ENCODE measurements at regions not wholly inside any gene's neighbourhood (a gene's known extent, or its start where the extent isn't known, plus 50 kb on each side); places are given as distances from the start of the nearest gene placed in this dataset.

DNA sequence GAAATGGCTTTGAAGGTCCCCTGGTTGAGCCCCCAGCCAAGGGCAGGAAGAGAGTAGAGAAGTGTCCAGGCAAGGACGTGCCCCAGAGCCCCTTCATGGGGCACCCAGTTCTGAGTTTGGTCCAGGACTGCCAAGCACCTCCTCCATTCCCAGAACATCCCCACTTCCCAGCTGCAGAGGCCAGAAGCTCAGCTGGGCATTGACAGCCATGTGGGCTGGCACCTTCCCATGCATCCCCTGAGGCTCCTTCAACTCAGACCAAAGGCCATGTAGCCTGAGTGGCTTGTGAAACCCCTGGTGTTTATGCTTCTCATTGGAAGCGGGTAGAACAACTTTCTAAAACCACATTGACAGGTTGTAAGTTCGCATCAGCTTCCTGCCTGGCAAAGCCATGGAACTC, 789.6 kb downstream of the TBC1D22A start:
- no peak for DNase-seq (ENCODE audit: low spot score)
- ATAC-seq (ENCODE audit: low FRiP score): no peak
- TF ChIP-seq, protein P1, sequence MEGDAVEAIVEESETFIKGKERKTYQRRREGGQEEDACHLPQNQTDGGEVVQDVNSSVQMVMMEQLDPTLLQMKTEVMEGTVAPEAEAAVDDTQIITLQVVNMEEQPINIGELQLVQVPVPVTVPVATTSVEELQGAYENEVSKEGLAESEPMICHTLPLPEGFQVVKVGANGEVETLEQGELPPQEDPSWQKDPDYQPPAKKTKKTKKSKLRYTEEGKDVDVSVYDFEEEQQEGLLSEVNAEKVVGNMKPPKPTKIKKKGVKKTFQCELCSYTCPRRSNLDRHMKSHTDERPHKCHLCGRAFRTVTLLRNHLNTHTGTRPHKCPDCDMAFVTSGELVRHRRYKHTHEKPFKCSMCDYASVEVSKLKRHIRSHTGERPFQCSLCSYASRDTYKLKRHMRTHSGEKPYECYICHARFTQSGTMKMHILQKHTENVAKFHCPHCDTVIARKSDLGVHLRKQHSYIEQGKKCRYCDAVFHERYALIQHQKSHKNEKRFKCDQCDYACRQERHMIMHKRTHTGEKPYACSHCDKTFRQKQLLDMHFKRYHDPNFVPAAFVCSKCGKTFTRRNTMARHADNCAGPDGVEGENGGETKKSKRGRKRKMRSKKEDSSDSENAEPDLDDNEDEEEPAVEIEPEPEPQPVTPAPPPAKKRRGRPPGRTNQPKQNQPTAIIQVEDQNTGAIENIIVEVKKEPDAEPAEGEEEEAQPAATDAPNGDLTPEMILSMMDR (IDR thresholded peaks at IDR 0.05): no peak

GRCh38 chr22:47551431-47551775, 789.0 kb downstream of the TBC1D22A start:
- TF ChIP-seq, protein P1 (IDR thresholded peaks at IDR 0.05): no peak
- no peak for DNase-seq (ENCODE audit: low spot score)
- no peak for ATAC-seq (ENCODE audit: low FRiP score)

DNA sequence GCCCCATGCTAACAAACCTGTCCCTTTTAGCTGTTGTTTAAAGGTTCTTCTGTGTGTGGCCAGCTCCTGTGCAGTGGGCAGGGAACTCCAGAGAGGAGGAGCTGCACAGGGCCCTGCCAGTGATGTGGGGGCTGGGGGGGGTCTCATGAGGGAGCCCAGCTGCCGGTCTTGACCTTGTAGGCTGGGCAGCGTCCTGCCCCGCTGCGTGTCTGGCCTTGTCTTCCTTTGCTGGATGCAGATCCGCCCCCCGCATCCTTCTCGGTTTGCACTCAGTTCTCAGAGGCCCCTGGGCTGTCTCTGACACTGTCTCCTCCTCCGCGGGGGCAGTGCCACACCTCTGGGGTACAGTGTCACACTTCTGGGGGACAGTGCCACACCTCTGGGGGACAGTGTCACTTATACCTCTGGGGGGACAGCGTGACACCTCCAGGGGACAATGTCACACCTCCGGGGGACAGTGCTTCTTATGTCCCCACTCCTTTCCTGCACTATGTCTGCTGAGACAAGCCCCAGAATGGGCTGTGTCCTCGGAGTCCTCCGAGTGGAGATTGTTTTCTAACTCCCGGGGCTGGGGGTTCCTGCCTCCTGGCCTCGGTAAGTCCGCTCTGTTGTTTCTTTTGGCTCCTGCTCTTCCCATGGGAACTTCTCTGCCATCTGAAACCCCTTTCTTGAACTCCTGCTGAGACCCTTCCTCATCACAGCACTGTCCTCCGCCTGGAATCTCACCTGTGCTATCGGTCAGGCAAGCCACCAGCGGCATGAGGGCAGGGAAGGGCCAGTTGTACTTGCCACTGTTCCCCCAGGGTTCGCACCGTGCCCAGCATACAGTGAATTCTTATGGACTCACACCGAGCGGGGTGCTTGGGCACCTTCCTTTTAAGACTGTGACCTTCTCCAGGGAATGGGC, 788.3 kb downstream of the TBC1D22A start:
- DNase-seq (ENCODE audit: low spot score) (no peak), ATAC-seq (ENCODE audit: low FRiP score) (no peak)

DNA sequence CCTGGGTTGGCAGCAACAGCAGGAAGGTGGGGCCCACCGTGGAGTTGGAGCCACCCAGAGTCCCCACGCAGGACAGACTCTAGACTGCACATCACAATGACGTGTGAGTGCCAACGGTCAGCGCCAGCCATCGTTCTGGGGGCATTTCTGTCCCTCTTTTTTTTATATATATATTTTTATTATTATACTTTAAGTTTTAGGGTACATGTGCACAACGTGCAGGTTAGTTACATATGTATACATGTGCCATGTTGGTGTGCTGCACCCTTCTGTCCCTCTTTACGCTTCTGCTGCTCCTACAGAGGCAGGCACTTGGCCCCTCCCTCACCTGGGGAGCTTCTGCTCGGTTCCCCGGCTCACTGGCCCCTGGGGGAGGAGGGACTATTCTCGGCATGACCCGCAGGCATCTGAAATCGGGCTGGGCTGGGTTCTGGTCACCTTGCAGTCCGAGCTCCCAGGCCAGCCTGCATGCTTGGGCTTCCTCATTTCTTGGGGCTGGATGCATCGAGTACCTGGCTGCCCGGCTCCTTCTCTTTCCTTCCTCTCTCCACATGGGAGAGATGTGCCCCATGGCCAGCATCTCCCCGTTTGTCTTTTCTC, 787.4 kb downstream of the TBC1D22A start:
- TF ChIP-seq, protein P1 (IDR thresholded peaks at IDR 0.05): no peak
- DNase-seq (ENCODE audit: low spot score) (no peak), ATAC-seq (ENCODE audit: low FRiP score) (no peak)

More for the DNA sequence above, 788.3 kb downstream of the TBC1D22A start:
- TF ChIP-seq, protein P1 (IDR thresholded peaks at IDR 0.05): no peak

GRCh38 chr22:47548953-47549740, 786.7 kb downstream of the TBC1D22A start:
- ATAC-seq (ENCODE audit: low FRiP score): no peak
- no peak for DNase-seq (ENCODE audit: low spot score)
- TF ChIP-seq, protein P1 (IDR thresholded peaks at IDR 0.05): no peak

DNA sequence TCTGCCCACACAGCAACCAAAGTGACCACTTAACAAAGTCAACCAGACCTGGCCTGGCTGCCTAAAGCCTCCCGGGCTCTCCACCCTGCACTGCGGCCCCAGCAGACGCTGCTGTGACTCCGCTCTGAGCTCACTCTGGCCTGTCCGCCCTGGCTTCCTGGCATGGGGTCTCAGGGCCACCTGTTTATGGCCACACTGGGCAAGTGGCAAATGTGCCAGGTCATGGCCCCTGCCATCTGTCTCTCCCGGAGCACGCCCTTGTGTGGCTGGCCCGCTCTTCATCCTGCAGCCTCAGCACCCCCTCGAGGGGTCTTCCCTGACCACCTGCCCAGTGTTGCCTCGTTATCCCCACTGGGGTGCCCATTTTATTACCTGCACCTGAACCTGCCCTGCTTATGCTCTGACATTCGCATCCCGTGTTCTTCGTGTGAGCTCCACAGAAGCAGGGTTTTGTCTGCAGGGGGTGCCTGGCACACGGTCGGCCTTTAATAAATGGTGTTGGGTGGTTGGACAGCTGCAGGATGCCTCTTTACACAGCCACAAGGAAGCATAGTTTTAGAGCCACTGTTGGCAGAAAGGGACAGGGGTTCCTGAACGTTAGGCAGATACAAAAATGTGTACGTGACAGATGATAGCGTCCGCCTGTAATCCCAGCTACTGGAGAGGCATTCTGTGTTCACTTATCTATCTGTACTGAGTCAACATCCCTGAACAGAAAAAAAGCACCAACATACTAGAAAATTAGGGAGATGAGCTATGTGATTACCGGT, 785.6 kb downstream of the TBC1D22A start:
- TF ChIP-seq, protein P1 (IDR thresholded peaks at IDR 0.05): no peak
- no peak for DNase-seq (ENCODE audit: low spot score)

More for the DNA sequence above, 785.6 kb downstream of the TBC1D22A start:
- ATAC-seq (ENCODE audit: low FRiP score): no peak

Data from omental fat pad (tissue), 3 donors.